Uterus (tissue), 2 donors: ENCODE measurements at regions not wholly inside any gene's neighbourhood (a gene's known extent, or its start where the extent isn't known, plus 50 kb on each side); places are given as distances from the start of the nearest gene placed in this dataset.

Source experiments
- POLR2A ChIP-seq, 2 donors: fragments of 450-650 bp; IDR thresholded peaks; one replicate each; pipeline ENCODE4 v1.6.1; 2016; ENCODE audit warnings: antibody characterized with exemption in 2 of 2, mild to moderate bottlenecking in 1 of 2, moderate library complexity in 1 of 2
- TF ChIP-seq, protein P1 (sequence below), 4 experiments: fragments of 200-600 bp in 2 of 4; fragments of 450-650 bp in 2 of 4; sonication (generic) in 2 of 4; IDR thresholded peaks; one replicate each; pipeline ENCODE4 v1.5.1; 2016 to 2019; ENCODE audit warnings: antibody characterized with exemption in 4 of 4, mild to moderate bottlenecking in 2 of 4, moderate library complexity in 1 of 4

- TF ChIP-seq, protein P1, sequence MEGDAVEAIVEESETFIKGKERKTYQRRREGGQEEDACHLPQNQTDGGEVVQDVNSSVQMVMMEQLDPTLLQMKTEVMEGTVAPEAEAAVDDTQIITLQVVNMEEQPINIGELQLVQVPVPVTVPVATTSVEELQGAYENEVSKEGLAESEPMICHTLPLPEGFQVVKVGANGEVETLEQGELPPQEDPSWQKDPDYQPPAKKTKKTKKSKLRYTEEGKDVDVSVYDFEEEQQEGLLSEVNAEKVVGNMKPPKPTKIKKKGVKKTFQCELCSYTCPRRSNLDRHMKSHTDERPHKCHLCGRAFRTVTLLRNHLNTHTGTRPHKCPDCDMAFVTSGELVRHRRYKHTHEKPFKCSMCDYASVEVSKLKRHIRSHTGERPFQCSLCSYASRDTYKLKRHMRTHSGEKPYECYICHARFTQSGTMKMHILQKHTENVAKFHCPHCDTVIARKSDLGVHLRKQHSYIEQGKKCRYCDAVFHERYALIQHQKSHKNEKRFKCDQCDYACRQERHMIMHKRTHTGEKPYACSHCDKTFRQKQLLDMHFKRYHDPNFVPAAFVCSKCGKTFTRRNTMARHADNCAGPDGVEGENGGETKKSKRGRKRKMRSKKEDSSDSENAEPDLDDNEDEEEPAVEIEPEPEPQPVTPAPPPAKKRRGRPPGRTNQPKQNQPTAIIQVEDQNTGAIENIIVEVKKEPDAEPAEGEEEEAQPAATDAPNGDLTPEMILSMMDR (IDR thresholded peaks at IDR 0.05), result no peak
- TF ChIP-seq POLR2A (IDR thresholded peaks at IDR 0.05), result no peak
These were observed 481.9 kb upstream of the SETBP1 start for GRCh38 chr18:44198612-44199284.
